DND-41 (cell line): ENCODE measurements at regions not wholly inside any gene's neighbourhood (a gene's known extent, or its start where the extent isn't known, plus 50 kb on each side); places are given as distances from the start of the nearest gene placed in this dataset.

Experiments used
- CTCF ChIP-seq: IDR thresholded peaks from 2 replicates; pipeline ENCODE4 v1.5.1; 2012; ENCODE audit warnings: borderline replicate concordance, low read length, moderate library complexity, mild to moderate bottlenecking; ENCODE audit not compliant: poor library complexity, severe bottlenecking; ENCODE audit errors: extremely low read depth
- EZH2 ChIP-seq: IDR thresholded peaks from 3 replicates; pipeline ENCODE4 v1.6.1; 2012; ENCODE audit warnings: borderline replicate concordance, low read depth, mild to moderate bottlenecking, moderate library complexity, low read length, inconsistent platforms; ENCODE audit not compliant: severe bottlenecking

- TF ChIP-seq CTCF (no peak), EZH2 (no peak)
Measured at GRCh38 chr5:124580512-124580911, 165.9 kb downstream of the ZNF608 start.
